SK-N-SH (cell line): ENCODE measurements at regions not wholly inside any gene's neighbourhood (a gene's known extent, or its start where the extent isn't known, plus 50 kb on each side); places are given as distances from the start of the nearest gene placed in this dataset.
"Not testable (repeated sequence)": the region's sequence is repeated elsewhere in the genome, so short reads cannot be mapped to it uniquely, and the experiment has no call there.

Experiments used
- EZH2phosphoT487 ChIP-seq: fragments of 200-600 bp; sonication (generic); IDR thresholded peaks from 2 replicates; pipeline ENCODE4 v1.6.1; 2017; ENCODE audit warnings: low read depth, mixed run types, mild to moderate bottlenecking, antibody characterized with exemption, moderate library complexity, borderline replicate concordance
- FOXM1 ChIP-seq: IDR thresholded peaks from 2 replicates; pipeline ENCODE4 v1.4.0; 2012; ENCODE audit warnings: low read depth, mild to moderate bottlenecking
- SIN3A ChIP-seq: IDR thresholded peaks from 2 replicates; pipeline ENCODE4 v1.6.1; 2012; ENCODE audit warnings: low read depth, mild to moderate bottlenecking, low read length, moderate library complexity, borderline replicate concordance
- TAF1 ChIP-seq: IDR thresholded peaks from 2 replicates; pipeline ENCODE4 v1.6.1; 2012; ENCODE audit warnings: low read depth, mild to moderate bottlenecking, low read length, moderate library complexity, borderline replicate concordance
- YY1 ChIP-seq: IDR thresholded peaks from 2 replicates; pipeline ENCODE4 v1.4.0; 2012; ENCODE audit warnings: low read depth, mild to moderate bottlenecking
- TF ChIP-seq, protein P1 (sequence below): fragments of 200-600 bp; sonication (generic); IDR thresholded peaks from 2 replicates; pipeline ENCODE4 v1.6.1; 2017; ENCODE audit warnings: antibody characterized with exemption, mild to moderate bottlenecking, moderate library complexity
- TF ChIP-seq, protein P2 (sequence below): IDR thresholded peaks from 2 replicates; pipeline ENCODE4 v1.4.0; 2012; ENCODE audit warnings: low read depth

DNA sequence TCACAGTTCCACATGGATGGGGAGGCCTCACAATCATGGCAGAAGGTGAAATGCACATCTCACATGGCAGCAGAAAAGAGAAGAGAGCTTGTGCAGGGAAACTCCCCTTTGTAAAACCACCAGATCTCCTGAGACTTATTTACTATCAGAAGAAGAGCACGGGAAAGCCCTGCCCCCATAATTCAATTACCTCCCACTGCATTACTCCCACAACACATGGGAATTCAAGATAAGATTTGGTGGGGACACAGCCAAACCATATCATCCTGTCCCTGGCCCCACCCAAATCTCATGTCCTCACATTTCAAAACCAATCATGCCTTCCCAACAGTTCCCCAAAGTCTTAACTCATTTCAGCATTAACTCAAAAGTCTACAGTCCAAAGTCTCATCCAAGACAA lies 90.3 kb upstream of the SLC7A11 start:
- TF ChIP-seq FOXM1, EZH2phosphoT487, YY1, TAF1, SIN3A: not testable (repeated sequence)
- TF ChIP-seq, protein P1, sequence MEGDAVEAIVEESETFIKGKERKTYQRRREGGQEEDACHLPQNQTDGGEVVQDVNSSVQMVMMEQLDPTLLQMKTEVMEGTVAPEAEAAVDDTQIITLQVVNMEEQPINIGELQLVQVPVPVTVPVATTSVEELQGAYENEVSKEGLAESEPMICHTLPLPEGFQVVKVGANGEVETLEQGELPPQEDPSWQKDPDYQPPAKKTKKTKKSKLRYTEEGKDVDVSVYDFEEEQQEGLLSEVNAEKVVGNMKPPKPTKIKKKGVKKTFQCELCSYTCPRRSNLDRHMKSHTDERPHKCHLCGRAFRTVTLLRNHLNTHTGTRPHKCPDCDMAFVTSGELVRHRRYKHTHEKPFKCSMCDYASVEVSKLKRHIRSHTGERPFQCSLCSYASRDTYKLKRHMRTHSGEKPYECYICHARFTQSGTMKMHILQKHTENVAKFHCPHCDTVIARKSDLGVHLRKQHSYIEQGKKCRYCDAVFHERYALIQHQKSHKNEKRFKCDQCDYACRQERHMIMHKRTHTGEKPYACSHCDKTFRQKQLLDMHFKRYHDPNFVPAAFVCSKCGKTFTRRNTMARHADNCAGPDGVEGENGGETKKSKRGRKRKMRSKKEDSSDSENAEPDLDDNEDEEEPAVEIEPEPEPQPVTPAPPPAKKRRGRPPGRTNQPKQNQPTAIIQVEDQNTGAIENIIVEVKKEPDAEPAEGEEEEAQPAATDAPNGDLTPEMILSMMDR = not testable (repeated sequence)
- TF ChIP-seq, protein P2, sequence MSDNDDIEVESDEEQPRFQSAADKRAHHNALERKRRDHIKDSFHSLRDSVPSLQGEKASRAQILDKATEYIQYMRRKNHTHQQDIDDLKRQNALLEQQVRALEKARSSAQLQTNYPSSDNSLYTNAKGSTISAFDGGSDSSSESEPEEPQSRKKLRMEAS = not testable (repeated sequence)
